ENCODE measurements at regions not wholly inside any gene's neighbourhood (a gene's known extent, or its start where the extent isn't known, plus 50 kb on each side); places are given as distances from the start of the nearest gene placed in this dataset.

DNA sequence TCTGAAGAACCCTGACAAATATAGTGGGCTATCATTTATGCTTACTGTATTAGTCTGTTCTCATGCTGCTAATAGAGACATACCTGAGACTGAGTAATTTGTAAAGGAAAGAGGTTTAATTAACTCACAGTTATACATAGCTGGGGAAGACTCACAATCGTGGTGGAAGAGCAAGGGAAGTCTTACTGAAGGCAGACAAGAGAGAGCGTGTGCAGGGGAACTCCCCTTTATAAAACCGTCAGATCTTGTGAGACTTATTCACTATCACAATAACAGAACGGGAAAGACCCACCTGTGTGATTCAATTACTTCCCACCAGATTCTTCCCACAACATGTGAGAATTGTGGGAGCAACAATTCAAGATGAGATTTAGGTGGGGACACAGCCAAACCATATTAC lies 526.8 kb upstream of the GOT2 start:
- intact Hi-C loops (cut with DNase I) = no loop called here
- no peak for ATAC-seq
- H3K4me3 ChIP-seq = no peak overlapping the region

DNA sequence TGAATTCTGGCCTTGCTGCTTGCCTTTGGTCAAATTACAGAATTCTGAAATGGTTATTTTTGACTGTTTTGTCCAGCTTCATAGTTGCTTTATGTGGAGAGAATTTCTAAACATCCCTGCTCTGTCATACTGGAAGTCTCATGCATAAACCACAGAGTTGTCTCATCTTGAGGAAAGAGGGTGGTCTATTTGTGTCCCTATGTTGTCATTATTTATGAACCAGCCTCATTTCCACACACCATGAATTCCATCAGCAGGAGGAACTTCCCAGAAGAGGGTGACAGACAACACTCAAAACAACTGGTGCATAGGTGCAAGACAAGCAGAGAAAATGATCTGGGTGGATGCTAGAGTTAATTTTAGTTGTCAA lies 525.8 kb upstream of the GOT2 start:
- TF ChIP-seq, protein P1, sequence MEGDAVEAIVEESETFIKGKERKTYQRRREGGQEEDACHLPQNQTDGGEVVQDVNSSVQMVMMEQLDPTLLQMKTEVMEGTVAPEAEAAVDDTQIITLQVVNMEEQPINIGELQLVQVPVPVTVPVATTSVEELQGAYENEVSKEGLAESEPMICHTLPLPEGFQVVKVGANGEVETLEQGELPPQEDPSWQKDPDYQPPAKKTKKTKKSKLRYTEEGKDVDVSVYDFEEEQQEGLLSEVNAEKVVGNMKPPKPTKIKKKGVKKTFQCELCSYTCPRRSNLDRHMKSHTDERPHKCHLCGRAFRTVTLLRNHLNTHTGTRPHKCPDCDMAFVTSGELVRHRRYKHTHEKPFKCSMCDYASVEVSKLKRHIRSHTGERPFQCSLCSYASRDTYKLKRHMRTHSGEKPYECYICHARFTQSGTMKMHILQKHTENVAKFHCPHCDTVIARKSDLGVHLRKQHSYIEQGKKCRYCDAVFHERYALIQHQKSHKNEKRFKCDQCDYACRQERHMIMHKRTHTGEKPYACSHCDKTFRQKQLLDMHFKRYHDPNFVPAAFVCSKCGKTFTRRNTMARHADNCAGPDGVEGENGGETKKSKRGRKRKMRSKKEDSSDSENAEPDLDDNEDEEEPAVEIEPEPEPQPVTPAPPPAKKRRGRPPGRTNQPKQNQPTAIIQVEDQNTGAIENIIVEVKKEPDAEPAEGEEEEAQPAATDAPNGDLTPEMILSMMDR (IDR thresholded peaks at IDR 0.05) = no peak
- TF ChIP-seq POLR2A (IDR thresholded peaks at IDR 0.05) = no peak

More for the DNA sequence above, 526.8 kb upstream of the GOT2 start:
- no peaks in the 10 kb centered on the region for H3K9me3 ChIP-seq
- H3K36me3 ChIP-seq (replicated peaks in 1 of 2; ENCODE audit: insufficient read depth in 1 of 2, low read depth in 2 of 2) = no peaks in the 10 kb centered on the region
- no peaks in the 10 kb centered on the region for H3K4me1 ChIP-seq
- H3K27me3 ChIP-seq = no peaks in the 10 kb centered on the region
- TF ChIP-seq POLR2A (IDR thresholded peaks at IDR 0.05) = no peak
- TF ChIP-seq, protein P1 (IDR thresholded peaks at IDR 0.05) = no peak
- 40 to 57% methylated on average over 4 of the region's 4 CpGs for WGBS, 2 donors
- no peak for DNase-seq
- no peak overlapping the region for H3K27ac ChIP-seq

DNA sequence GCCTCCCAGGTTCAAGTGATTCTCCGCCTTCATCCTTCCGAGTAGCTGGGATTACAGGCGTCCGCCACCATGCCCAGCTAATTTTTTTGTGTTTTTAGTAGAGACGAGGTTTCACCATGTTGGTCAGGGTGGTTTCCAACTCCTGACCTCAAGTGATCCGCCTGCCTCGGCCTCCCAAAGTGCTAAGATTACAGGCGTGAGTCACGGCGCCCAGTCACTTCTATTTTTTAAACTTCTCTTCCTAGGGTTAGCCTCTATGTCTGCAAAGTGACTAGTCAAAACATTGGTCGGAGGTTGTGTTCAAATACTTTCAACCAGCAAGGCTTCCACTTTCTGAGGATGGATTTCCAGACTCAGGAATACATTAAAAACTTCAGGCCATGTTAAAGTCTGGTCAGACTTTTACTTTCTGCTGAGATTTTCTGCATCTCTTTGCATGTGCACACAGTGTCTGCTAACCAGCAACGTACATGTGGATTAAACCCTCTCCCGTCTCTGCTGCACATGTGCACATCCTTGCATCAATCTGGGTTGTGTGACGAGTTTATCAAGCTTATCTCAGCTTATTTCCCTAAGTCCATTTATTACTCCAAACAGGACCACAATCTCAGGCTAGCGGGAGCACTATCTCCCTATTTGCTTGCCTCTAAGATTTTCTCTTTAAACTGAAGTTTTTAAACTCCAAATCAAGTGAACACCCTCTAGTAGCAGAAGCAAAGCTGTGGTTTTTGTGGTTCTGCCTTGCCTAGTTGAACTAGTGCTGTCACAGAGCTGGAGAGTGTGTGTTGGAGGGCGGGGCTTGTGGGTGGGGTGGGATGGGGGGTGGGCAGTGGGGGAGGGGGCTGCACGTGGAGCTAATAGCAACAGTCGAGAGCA lies 525.2 kb upstream of the GOT2 start:
- H3K36me3 ChIP-seq (replicated peaks in 1 of 2; ENCODE audit: insufficient read depth in 1 of 2, low read depth in 2 of 2) = no peaks in the 10 kb centered on the region
- DNase-seq (no peak), ATAC-seq (no peak)
- no peak overlapping the region for H3K4me3 ChIP-seq
- H3K4me1 ChIP-seq = no peaks in the 10 kb centered on the region
- H3K27me3 ChIP-seq = no peaks in the 10 kb centered on the region
- no peaks in the 10 kb centered on the region for H3K9me3 ChIP-seq
- WGBS, 2 donors = 45 to 64% methylated on average over 18 of the region's 18 CpGs
- H3K27ac ChIP-seq = no peak overlapping the region
- intact Hi-C loops (cut with DNase I) = no loop called here
- TF ChIP-seq, protein P1 (IDR thresholded peaks at IDR 0.05) = no peak
- no peak for TF ChIP-seq POLR2A (IDR thresholded peaks at IDR 0.05)

More for the DNA sequence above, 525.8 kb upstream of the GOT2 start:
- no peaks in the 10 kb centered on the region for H3K4me1 ChIP-seq
- ATAC-seq (no peak), DNase-seq (no peak)
- H3K36me3 ChIP-seq (replicated peaks in 1 of 2; ENCODE audit: insufficient read depth in 1 of 2, low read depth in 2 of 2) = no peaks in the 10 kb centered on the region
- H3K27me3 ChIP-seq = no peaks in the 10 kb centered on the region
- H3K4me3 ChIP-seq = no peak overlapping the region
- H3K9me3 ChIP-seq = no peaks in the 10 kb centered on the region
- H3K27ac ChIP-seq = no peak overlapping the region
- intact Hi-C loops (cut with DNase I) = no loop called here

DNA sequence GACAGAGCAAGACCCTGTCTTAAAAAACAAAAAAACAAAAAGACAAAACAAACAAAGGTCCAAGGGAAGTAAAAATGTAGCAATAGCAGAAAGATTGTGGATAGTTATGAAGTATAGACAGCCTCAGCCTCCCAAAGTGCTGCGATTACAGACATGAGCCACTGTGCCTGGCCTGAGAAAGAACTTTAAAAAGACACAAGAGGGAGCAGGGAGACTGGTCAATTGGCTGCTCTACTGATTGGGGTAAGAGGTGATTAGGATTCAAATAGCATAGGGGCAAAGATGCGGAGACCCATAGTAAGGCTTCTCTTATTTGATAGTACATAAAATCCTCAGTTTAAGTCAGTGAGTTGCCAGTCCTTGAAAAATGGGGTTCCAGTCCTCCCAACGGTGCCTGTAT lies 518.2 kb upstream of the GOT2 start:
- no peak for ATAC-seq
- Histone ChIP-seq H3K4me1 (no peaks in the 10 kb centered on the region), H3K36me3 (replicated peaks in 1 of 2; ENCODE audit: insufficient read depth in 1 of 2, low read depth in 2 of 2) (no peaks in the 10 kb centered on the region), H3K4me3 (no peak overlapping the region), H3K27me3 (no peaks in the 10 kb centered on the region), H3K9me3 (no peaks in the 10 kb centered on the region), H3K27ac (no peak overlapping the region)
- TF ChIP-seq, protein P1 (IDR thresholded peaks at IDR 0.05) = no peak
- TF ChIP-seq POLR2A (IDR thresholded peaks at IDR 0.05) = no peak
- no peak for DNase-seq
- WGBS, 2 donors = 62 to 67% methylated on average over 3 of the region's 3 CpGs
- intact Hi-C loops (cut with DNase I) = no loop called here

DNA sequence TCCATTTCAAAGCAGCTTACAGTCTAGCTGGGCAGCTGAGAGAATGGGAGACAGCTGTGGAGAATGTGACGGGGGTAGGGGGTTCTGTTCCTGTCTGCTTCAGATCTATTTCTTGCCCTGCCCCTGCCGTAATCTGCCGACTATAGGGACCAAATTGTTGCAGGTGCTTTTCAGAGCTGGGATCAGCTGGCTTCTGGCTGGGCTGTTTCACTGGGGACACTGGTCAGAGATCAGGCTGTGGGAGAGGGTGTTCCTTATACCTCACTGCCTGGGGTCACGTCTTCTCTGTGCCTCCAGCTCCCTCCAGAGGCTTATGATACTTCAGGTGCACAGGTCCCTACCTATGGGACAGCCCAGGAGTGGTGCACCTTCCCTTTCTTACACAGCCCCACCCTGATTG lies 514.9 kb upstream of the GOT2 start:
- ATAC-seq (no peak), DNase-seq (no peak)
- H3K27me3 ChIP-seq = no peaks in the 10 kb centered on the region
- H3K4me1 ChIP-seq = no peaks in the 10 kb centered on the region
- intact Hi-C loops (cut with DNase I) = no loop called here
- H3K36me3 ChIP-seq (replicated peaks in 1 of 2; ENCODE audit: insufficient read depth in 1 of 2, low read depth in 2 of 2) = no peaks in the 10 kb centered on the region
- TF ChIP-seq, protein P1 (IDR thresholded peaks at IDR 0.05) = no peak
- TF ChIP-seq POLR2A (IDR thresholded peaks at IDR 0.05) = no peak
- WGBS, 2 donors = 25 to 52% methylated on average over 4 of the region's 4 CpGs
- H3K4me3 ChIP-seq = no peak overlapping the region
- no peak overlapping the region for H3K27ac ChIP-seq
- H3K9me3 ChIP-seq = no peaks in the 10 kb centered on the region
